Ovary (tissue), 7 donors: ENCODE measurements at regions not wholly inside any gene's neighbourhood (a gene's known extent, or its start where the extent isn't known, plus 50 kb on each side); places are given as distances from the start of the nearest gene placed in this dataset.

Source experiments
- DNase-seq, 5 donors: peaks; one replicate each; pipeline ENCODE4 v3.0.0-alpha.2; 2019 to 2020
- H3K27ac ChIP-seq, 2 donors: fragments of 200-600 bp; one replicate each; pipeline versions ENCODE4 v1.5.1 to v1.8.0; 2019 to 2022
- H3K27me3 ChIP-seq: fragments of 200-600 bp; one replicate; pipeline ENCODE4 v1.8.0; 2022
- H3K36me3 ChIP-seq: fragments of 200-600 bp; sonication (generic); one replicate; pipeline ENCODE4 v1.5.1; 2019
- H3K4me1 ChIP-seq: one replicate; pipeline ENCODE4 v1.8.1; 2013; ENCODE audit warnings: mild to moderate bottlenecking, moderate library complexity; ENCODE audit not compliant: insufficient read depth
- H3K4me3 ChIP-seq: fragments of 200-600 bp; sonication (generic); one replicate; pipeline ENCODE4 v1.5.1; 2017
- H3K9me3 ChIP-seq, 2 donors: fragments of 200-600 bp in 1 of 2; sonication (generic) in 1 of 2; one replicate each; pipeline versions ENCODE4 v1.5.1 to v1.8.1; 2013 to 2019; ENCODE audit warnings: mild to moderate bottlenecking in 1 of 2, moderate library complexity in 1 of 2
- CTCF ChIP-seq, 3 donors: fragments of 450-650 bp in 2 of 3; fragments of 200-600 bp in 1 of 3; IDR thresholded peaks; one replicate each; pipeline versions ENCODE4 v1.5.1 to v1.8.0; 2016 to 2022; ENCODE audit warnings: antibody characterized with exemption in 3 of 3, mild to moderate bottlenecking in 1 of 3
- EP300 ChIP-seq: sonication (generic); formaldehyde crosslinking; IDR thresholded peaks from one replicate; pipeline ENCODE4 v1.6.1; 2017; ENCODE audit warnings: antibody characterized with exemption
- POLR2A ChIP-seq: fragments of 450-650 bp; IDR thresholded peaks from one replicate; pipeline ENCODE4 v1.6.1; 2017; ENCODE audit warnings: antibody characterized with exemption, mild to moderate bottlenecking, moderate library complexity
- WGBS, 3 donors: extraction: QIAGEN DNeasy Blood & Tissue Kit in 1 of 3; methylation state at CpG; one replicate each; pipeline versions ENCODE4 v1.1.5 to v1.1.7; 2013 to 2017; 5-methylcytosine and 5-hydroxymethylcytosine counted together
- intact Hi-C, 4 donors: fragments of 100-400 bp; cut with DNase I; formaldehyde crosslinking; loops; one replicate each; pipeline versions ENCODE4 v1.11.0 to v1.15.1; 2022 to 2023
- donor health status: DM: no; HTN: no; CAD: no; lungs with moderate emphysema.
- donor health status: DM: no; HTN: no; CAD: no.
- donor health status: Bipolar disorder and iron deficiency.
- donor health status: DM: no; HTN: no; CAD: no.
- donor health status: DM: yes; HTN: yes; CAD: no.

- intact Hi-C loops: no loop called here
- DNase-seq: no peak
- 76 to 80% (median 79%) methylated on average over 7 of the region's 7 CpGs for WGBS, 3 donors
- no peaks in the 10 kb centered on the region for H3K9me3 ChIP-seq
- no peak overlapping the region for H3K4me3 ChIP-seq
- no peaks in the 10 kb centered on the region for H3K4me1 ChIP-seq
- no peaks in the 10 kb centered on the region for H3K27me3 ChIP-seq
- H3K36me3 ChIP-seq: no peaks in the 10 kb centered on the region
- TF ChIP-seq CTCF (IDR thresholded peaks at IDR 0.05): no peak
- TF ChIP-seq EP300: no peak
- no peak for TF ChIP-seq POLR2A
- no peak overlapping the region for H3K27ac ChIP-seq
Observed at GRCh38 chr2:163205589-163206254, 367.2 kb upstream of the KCNH7 start.

- no peak overlapping the region for H3K27ac ChIP-seq
- no peaks in the 10 kb centered on the region for H3K4me1 ChIP-seq
- TF ChIP-seq EP300 (no peak), CTCF (IDR thresholded peaks at IDR 0.05) (no peak), POLR2A (no peak)
- WGBS, 3 donors: 93 to 97% (median 94%) methylated on average over 4 of the region's 4 CpGs
- H3K4me3 ChIP-seq: no peak overlapping the region
- H3K36me3 ChIP-seq: no peaks in the 10 kb centered on the region
- H3K9me3 ChIP-seq: peaks cover 0 to 3% of the 10 kb centered on the region in 2 donors
- DNase-seq: no peak
- intact Hi-C loops: no loop called here
- no peaks in the 10 kb centered on the region for H3K27me3 ChIP-seq
Observed at GRCh38 chr2:163200741-163201140, 362.2 kb upstream of the KCNH7 start.

- Histone ChIP-seq H3K9me3 (peaks cover 0 to 3% of the 10 kb centered on the region in 2 donors), H3K4me1 (no peaks in the 10 kb centered on the region), H3K4me3 (no peak overlapping the region), H3K27ac (no peak overlapping the region), H3K27me3 (no peaks in the 10 kb centered on the region), H3K36me3 (no peaks in the 10 kb centered on the region)
- WGBS, 3 donors: 84 to 88% (median 85%) methylated on average over 2 of the region's 2 CpGs
- intact Hi-C loops: no loop called here
- no peak for DNase-seq
- TF ChIP-seq EP300 (no peak), CTCF (IDR thresholded peaks at IDR 0.05) (no peak), POLR2A (no peak)
Observed at GRCh38 chr2:163198972-163199371, 360.4 kb upstream of the KCNH7 start.

GRCh38 chr2:163198007-163198406 lies 359.4 kb upstream of the KCNH7 start:
- H3K4me1 ChIP-seq: no peaks in the 10 kb centered on the region
- peaks cover 0 to 3% of the 10 kb centered on the region in 2 donors for H3K9me3 ChIP-seq
- TF ChIP-seq POLR2A: no peak
- TF ChIP-seq EP300: no peak
- TF ChIP-seq CTCF (IDR thresholded peaks at IDR 0.05): no peak
- H3K36me3 ChIP-seq: no peaks in the 10 kb centered on the region
- H3K27me3 ChIP-seq: no peaks in the 10 kb centered on the region
- H3K4me3 ChIP-seq: no peak overlapping the region
- no peak overlapping the region for H3K27ac ChIP-seq
- intact Hi-C loops: no loop called here
- no peak for DNase-seq
- WGBS, 3 donors: 77 to 93% (median 88%) methylated on average over 1 of the region's 1 CpG
